Tibial nerve (tissue), 4 donors: ENCODE measurements at regions not wholly inside any gene's neighbourhood (a gene's known extent, or its start where the extent isn't known, plus 50 kb on each side); places are given as distances from the start of the nearest gene placed in this dataset.

Experiments used
- EP300 ChIP-seq, 2 donors: sonication (generic); formaldehyde crosslinking; IDR thresholded peaks; one replicate each; pipeline ENCODE4 v1.6.1; 2017; ENCODE audit warnings: antibody characterized with exemption in 2 of 2, mild to moderate bottlenecking in 1 of 2
- POLR2A ChIP-seq, 2 donors: fragments of 450-650 bp; IDR thresholded peaks; one replicate each; pipeline ENCODE4 v1.6.1; 2017; ENCODE audit warnings: antibody characterized with exemption in 2 of 2, mild to moderate bottlenecking in 2 of 2, moderate library complexity in 2 of 2
- TF ChIP-seq, protein P1 (sequence below), 5 experiments: fragments of 200-600 bp in 3 of 5; fragments of 450-650 bp in 2 of 5; sonication (generic) in 3 of 5; IDR thresholded peaks; one replicate each; pipeline ENCODE4 v1.5.1; 2016 to 2019; ENCODE audit warnings: antibody characterized with exemption in 5 of 5, mild to moderate bottlenecking in 3 of 5, moderate library complexity in 2 of 5

DNA sequence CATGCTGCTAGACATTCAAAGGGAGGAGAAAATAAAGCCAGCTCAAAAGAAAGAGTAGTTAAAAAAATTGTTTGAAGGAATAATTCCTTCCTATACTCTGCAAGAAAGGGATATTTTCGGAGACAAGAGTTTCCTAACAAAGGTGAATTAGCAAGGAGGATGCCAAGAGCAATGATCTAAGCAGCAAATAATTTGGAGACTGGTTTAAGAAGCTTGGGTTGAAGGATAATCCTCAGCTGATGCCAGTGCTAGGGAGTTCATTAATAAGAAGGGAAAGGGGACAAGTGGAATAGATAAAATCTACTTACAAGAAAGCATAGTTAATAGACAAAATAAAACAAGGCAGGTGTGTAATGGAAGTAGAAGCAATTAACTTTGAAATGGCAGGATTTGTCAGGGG lies 372.3 kb downstream of the NDFIP2 start:
- TF ChIP-seq, protein P1, sequence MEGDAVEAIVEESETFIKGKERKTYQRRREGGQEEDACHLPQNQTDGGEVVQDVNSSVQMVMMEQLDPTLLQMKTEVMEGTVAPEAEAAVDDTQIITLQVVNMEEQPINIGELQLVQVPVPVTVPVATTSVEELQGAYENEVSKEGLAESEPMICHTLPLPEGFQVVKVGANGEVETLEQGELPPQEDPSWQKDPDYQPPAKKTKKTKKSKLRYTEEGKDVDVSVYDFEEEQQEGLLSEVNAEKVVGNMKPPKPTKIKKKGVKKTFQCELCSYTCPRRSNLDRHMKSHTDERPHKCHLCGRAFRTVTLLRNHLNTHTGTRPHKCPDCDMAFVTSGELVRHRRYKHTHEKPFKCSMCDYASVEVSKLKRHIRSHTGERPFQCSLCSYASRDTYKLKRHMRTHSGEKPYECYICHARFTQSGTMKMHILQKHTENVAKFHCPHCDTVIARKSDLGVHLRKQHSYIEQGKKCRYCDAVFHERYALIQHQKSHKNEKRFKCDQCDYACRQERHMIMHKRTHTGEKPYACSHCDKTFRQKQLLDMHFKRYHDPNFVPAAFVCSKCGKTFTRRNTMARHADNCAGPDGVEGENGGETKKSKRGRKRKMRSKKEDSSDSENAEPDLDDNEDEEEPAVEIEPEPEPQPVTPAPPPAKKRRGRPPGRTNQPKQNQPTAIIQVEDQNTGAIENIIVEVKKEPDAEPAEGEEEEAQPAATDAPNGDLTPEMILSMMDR (IDR thresholded peaks at IDR 0.05): no peak
- TF ChIP-seq POLR2A (IDR thresholded peaks at IDR 0.05) (no peak), EP300 (IDR thresholded peaks at IDR 0.05) (no peak)
